ENCODE measurements at regions not wholly inside any gene's neighbourhood (a gene's known extent, or its start where the extent isn't known, plus 50 kb on each side); places are given as distances from the start of the nearest gene placed in this dataset.
A peak's percentile ranks its signal among the peaks of the same experiment; 100 is the strongest.

DNA sequence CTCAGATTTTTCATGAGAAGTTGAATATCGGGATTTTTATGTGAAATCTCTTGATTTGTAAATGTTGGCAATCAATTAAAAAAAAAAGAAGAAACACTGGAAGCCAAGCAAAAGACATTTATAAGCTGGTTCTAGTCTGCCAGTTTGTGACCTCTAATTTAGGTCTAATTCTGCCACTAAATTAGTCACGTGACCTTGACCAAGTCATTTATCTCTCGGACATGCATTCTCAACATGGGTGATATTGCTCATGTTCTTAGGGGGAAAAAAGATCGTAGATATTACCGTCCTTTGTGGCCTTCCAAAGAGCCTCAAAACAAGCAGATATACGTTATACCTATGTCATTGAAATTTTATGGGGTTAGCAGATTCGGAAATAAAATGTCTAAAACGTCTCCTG, 52.9 kb upstream of the PTPDC1 start:
- peak overlapping the region in 4 of 5 experiments; percentile 76 to 90 (median 83) for H3K4me3 ChIP-seq (ENCODE audit: control extremely low read depth in 1 of 5, extremely low read depth in 1 of 5, insufficient read depth in 1 of 5, low read depth in 2 of 5, low read length in 4 of 5)

More for the DNA sequence above, 52.9 kb upstream of the PTPDC1 start:
- Histone ChIP-seq H3K4me2 (replicated peaks; ENCODE audit: low read depth, low read length, poor library complexity, severe bottlenecking) (peak overlapping the region; percentile 92), H3K9me3 (ENCODE audit: control extremely low read depth in 1 of 3, control insufficient read depth in 2 of 3, insufficient read depth in 1 of 3, low read length in 2 of 3) (peaks cover 0 to under 1% (median 0%) of the 10 kb centered on the region in 3 donors), H2AFZ (ENCODE audit: insufficient read depth, low read depth, low read length, poor library complexity, severe bottlenecking) (peak overlapping the region; percentile 95), H4K20me1 (ENCODE audit: control insufficient read depth, insufficient read depth, low read length, poor library complexity, severe bottlenecking) (no peaks in the 10 kb centered on the region), H3K27me3 (replicated peaks in 1 of 4; ENCODE audit: control extremely low read depth in 1 of 4, control insufficient read depth in 3 of 4, insufficient read depth in 4 of 4, low read length in 3 of 4) (peaks cover 0 to 6% (median 0%) of the 10 kb centered on the region in 4 experiments), H3K79me2 (ENCODE audit: control insufficient read depth, insufficient read depth, low read length) (peaks cover 10% of the 10 kb centered on the region), H3K27ac (ENCODE audit: low read length in 2 of 2) (no peak overlapping the region), H3K36me3 (replicated peaks in 1 of 2; ENCODE audit: control extremely low read depth in 1 of 2, control insufficient read depth in 1 of 2, extremely low read depth in 1 of 2, insufficient read depth in 2 of 2, low read length in 1 of 2) (no peaks in the 10 kb centered on the region), H3K4me1 (ENCODE audit: control insufficient read depth in 2 of 2, insufficient read depth in 2 of 2, low read length in 2 of 2) (peaks cover 12 to 13% of the 10 kb centered on the region in 2 donors), H3K9ac (ENCODE audit: low read length) (peak overlapping the region; percentile 89)
- POLR2A ChIA-PET = no interaction called here
- H3K4me3 Mint-ChIP-seq = peak overlapping the region; percentile 100
- intact Hi-C loops (cut with micrococcal nuclease) = loop anchor here (2.0 to 5.0 kb wide), 4 partner anchors 73 to 579 kb away; partner anchors contain the start of genes FAM120A and FAM120AOS
- TF ChIP-seq, protein P1, sequence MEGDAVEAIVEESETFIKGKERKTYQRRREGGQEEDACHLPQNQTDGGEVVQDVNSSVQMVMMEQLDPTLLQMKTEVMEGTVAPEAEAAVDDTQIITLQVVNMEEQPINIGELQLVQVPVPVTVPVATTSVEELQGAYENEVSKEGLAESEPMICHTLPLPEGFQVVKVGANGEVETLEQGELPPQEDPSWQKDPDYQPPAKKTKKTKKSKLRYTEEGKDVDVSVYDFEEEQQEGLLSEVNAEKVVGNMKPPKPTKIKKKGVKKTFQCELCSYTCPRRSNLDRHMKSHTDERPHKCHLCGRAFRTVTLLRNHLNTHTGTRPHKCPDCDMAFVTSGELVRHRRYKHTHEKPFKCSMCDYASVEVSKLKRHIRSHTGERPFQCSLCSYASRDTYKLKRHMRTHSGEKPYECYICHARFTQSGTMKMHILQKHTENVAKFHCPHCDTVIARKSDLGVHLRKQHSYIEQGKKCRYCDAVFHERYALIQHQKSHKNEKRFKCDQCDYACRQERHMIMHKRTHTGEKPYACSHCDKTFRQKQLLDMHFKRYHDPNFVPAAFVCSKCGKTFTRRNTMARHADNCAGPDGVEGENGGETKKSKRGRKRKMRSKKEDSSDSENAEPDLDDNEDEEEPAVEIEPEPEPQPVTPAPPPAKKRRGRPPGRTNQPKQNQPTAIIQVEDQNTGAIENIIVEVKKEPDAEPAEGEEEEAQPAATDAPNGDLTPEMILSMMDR (IDR thresholded peaks at IDR 0.05) = no peak
- TF ChIP-seq EZH2 (IDR thresholded peaks at IDR 0.05; ENCODE audit: borderline replicate concordance, insufficient read depth, low read depth, low read length, poor library complexity, severe bottlenecking) = no peak
- CTCF ChIA-PET = interaction anchor here (1.5 to 2.5 kb wide), 3 partner anchors 10 to 32 kb away, joined by 4 to 12 read pairs (median 5); no protein-coding TSS in a partner anchor
- ATAC-seq (ENCODE audit: low read depth) (no peak), DNase-seq (peak; percentile 5)
- WGBS (ENCODE audit: insufficient coverage) = 84% methylated on average over 2 of the region's 8 CpGs
- H3K27ac Mint-ChIP-seq = peak overlapping the region; percentile 69
- H3K4me1 Mint-ChIP-seq = peaks cover 15% of the 10 kb centered on the region
- H3K9me3 Mint-ChIP-seq (ENCODE audit: insufficient read depth) = no peaks in the 10 kb centered on the region
- H3K27me3 Mint-ChIP-seq = peaks cover 5% of the 10 kb centered on the region

Measured in B cell (primary cell).